OCI-LY1 (cell line): ENCODE measurements at regions not wholly inside any gene's neighbourhood (a gene's known extent, or its start where the extent isn't known, plus 50 kb on each side); places are given as distances from the start of the nearest gene placed in this dataset.
A peak's percentile ranks its signal among the peaks of the same experiment; 100 is the strongest.

ENCODE experiments used
- H2AFZ ChIP-seq: fragments of 200-600 bp; sonication (generic), shearing (Covaris generic); 2 replicates; pipeline ENCODE4 v1.6.0; 2014; ENCODE audit warnings: antibody characterized with exemption, mild to moderate bottlenecking, low read length
- H3F3A ChIP-seq: fragments of 200-600 bp; sonication (generic), shearing (Covaris generic); 2 replicates; pipeline ENCODE4 v1.6.0; 2014; ENCODE audit warnings: mild to moderate bottlenecking, antibody characterized with exemption, low read length, moderate library complexity; ENCODE audit not compliant: insufficient read depth
- H3K27ac ChIP-seq: fragments of 200-600 bp; sonication (generic); 2 replicates; pipeline ENCODE4 v1.5.1; 2014; ENCODE audit warnings: low read length, mixed run types, mild to moderate bottlenecking, low read depth; ENCODE audit not compliant: poor library complexity, severe bottlenecking
- H3K27me3 ChIP-seq: fragments of 200-600 bp; sonication (generic); 2 replicates; pipeline ENCODE4 v1.6.0; 2014; ENCODE audit warnings: antibody characterized with exemption, mild to moderate bottlenecking, low read length, moderate library complexity; ENCODE audit not compliant: insufficient read depth
- H3K36me3 ChIP-seq: fragments of 200-600 bp; sonication (generic); 2 replicates; pipeline ENCODE4 v1.6.1; 2014; ENCODE audit warnings: mild to moderate bottlenecking, antibody characterized with exemption, low read length, moderate library complexity, mixed read lengths; ENCODE audit not compliant: insufficient read depth
- H3K4me1 ChIP-seq: fragments of 200-600 bp; sonication (generic); 2 replicates; pipeline ENCODE4 v1.5.1; 2014; ENCODE audit warnings: mild to moderate bottlenecking, low read length, moderate library complexity; ENCODE audit not compliant: insufficient read depth, severe bottlenecking
- H3K4me2 ChIP-seq: fragments of 200-600 bp; sonication (generic), shearing (Covaris generic); 2 replicates; pipeline ENCODE4 v1.6.1; 2014; ENCODE audit warnings: low read length
- H3K4me3 ChIP-seq: fragments of 200-600 bp; sonication (generic); 2 replicates; pipeline ENCODE4 v1.5.1; 2014; ENCODE audit warnings: low read length, low read depth, mild to moderate bottlenecking, mixed read lengths; ENCODE audit not compliant: poor library complexity, severe bottlenecking
- H3K79me2 ChIP-seq: fragments of 200-600 bp; shearing (Covaris generic); 2 replicates; pipeline ENCODE4 v1.6.1; 2016; ENCODE audit warnings: mixed run types, low read length, mixed read lengths; ENCODE audit not compliant: insufficient read depth
- H3K9ac ChIP-seq: fragments of 200-600 bp; sonication (generic), shearing (Covaris generic); 2 replicates; pipeline ENCODE4 v1.6.1; 2014; ENCODE audit warnings: mild to moderate bottlenecking, low read length, mixed read lengths
- H3K9me2 ChIP-seq: fragments of 200-600 bp; sonication (generic), shearing (Covaris generic); 2 replicates; pipeline ENCODE4 v1.6.1; 2014; ENCODE audit warnings: low read depth, mild to moderate bottlenecking, low read length, mixed read lengths
- H3K9me3 ChIP-seq: fragments of 200-600 bp; shearing (Covaris generic); 2 replicates; pipeline ENCODE4 v1.6.1; 2014; ENCODE audit warnings: low read length, mixed read lengths
- H4K20me1 ChIP-seq: fragments of 200-600 bp; sonication (generic), shearing (Covaris generic); 2 replicates; pipeline ENCODE4 v1.6.0; 2016; ENCODE audit warnings: mild to moderate bottlenecking, low read length; ENCODE audit not compliant: insufficient read depth
- CTCF ChIP-seq: fragments of 200-600 bp; sonication (generic), shearing (Covaris generic); IDR thresholded peaks from 2 replicates; pipeline ENCODE4 v1.5.1; 2017; ENCODE audit warnings: mild to moderate bottlenecking, antibody characterized with exemption, low read length, moderate library complexity, mixed read lengths
- EZH2 ChIP-seq: fragments of 200-600 bp; sonication (generic), shearing (Covaris generic); IDR thresholded peaks from 2 replicates; pipeline ENCODE4 v1.8.0; 2017; ENCODE audit warnings: borderline replicate concordance, mixed run types, mild to moderate bottlenecking, antibody characterized with exemption, low read length, moderate library complexity, mixed read lengths

- Histone ChIP-seq H3K79me2 (no peaks in the 10 kb centered on the region), H2AFZ (no peak overlapping the region), H3K9me3 (no peaks in the 10 kb centered on the region), H3K27ac (no peak overlapping the region), H3K4me3 (no peak overlapping the region), H3K27me3 (no peaks in the 10 kb centered on the region), H3F3A (no peaks in the 10 kb centered on the region), H3K9me2 (no peaks in the 10 kb centered on the region), H3K36me3 (no peaks in the 10 kb centered on the region), H3K4me2 (no peak overlapping the region), H3K9ac (no peak overlapping the region), H4K20me1 (no peaks in the 10 kb centered on the region), H3K4me1 (peaks cover 3% of the 10 kb centered on the region)
- no peak for TF ChIP-seq EZH2
- no peak for TF ChIP-seq CTCF
Observed at GRCh38 chr2:143877056-143877455, 642.9 kb downstream of the ZEB2 start.

DNA sequence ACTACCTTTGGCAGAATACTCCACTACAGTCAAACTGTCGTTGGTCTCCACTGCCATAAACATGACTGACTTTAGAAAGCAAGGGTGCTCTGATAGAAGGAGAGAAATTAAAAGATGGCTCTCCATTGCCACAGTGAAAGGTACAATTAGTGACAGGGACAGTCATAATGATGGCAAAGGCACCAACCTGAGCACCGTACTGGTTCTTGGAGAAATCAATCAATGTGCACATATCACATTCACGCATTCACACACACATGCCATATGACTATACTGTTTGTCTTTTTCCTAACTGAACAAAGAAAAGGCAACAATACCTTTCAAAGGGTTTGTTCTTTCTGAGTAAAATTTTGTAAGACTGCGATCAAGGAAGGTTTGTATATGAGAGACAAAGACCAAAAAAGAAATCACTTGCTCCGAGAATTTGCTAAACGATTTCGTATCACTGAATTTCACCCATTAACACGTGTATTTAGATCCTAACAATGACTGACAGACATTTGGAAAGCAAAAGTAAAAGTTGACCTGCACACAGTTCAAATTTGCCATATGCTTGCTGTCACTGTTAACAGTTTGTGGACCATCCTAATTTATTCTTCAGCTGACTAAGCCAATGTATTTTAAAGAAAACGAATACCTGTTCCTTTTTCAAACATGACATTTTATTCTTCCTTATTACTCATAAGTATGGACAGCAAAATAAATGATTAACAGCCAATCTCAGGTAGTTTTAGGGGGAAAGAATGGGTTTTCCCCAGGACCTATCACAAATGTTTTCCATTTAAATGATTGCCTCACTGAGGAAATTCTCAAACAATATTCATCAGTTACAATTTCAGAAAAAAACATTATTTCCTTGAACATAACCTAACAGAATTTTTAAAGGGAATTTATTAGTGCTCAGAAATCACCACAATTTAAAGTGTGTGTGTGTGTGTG, 644.4 kb downstream of the ZEB2 start:
- no peaks in the 10 kb centered on the region for H3F3A ChIP-seq
- H3K36me3 ChIP-seq: no peaks in the 10 kb centered on the region
- no peak overlapping the region for H3K9ac ChIP-seq
- no peak overlapping the region for H3K4me2 ChIP-seq
- peaks cover 3% of the 10 kb centered on the region for H3K4me1 ChIP-seq
- no peak overlapping the region for H3K4me3 ChIP-seq
- H3K9me3 ChIP-seq: peaks cover 4% of the 10 kb centered on the region
- no peak overlapping the region for H3K27ac ChIP-seq
- no peaks in the 10 kb centered on the region for H3K79me2 ChIP-seq
- H3K27me3 ChIP-seq: no peaks in the 10 kb centered on the region
- H4K20me1 ChIP-seq: no peaks in the 10 kb centered on the region
- peak overlapping the region; percentile 68; the same call in 1 of the 2 replicates for H2AFZ ChIP-seq
- TF ChIP-seq CTCF: no peak
- TF ChIP-seq EZH2: no peak
- H3K9me2 ChIP-seq: no peaks in the 10 kb centered on the region

GRCh38 chr2:143873886-143874285, 646.0 kb downstream of the ZEB2 start:
- H3K9ac ChIP-seq: no peak overlapping the region
- peaks cover 6% of the 10 kb centered on the region for H3K9me3 ChIP-seq
- H3K4me1 ChIP-seq: peaks cover 3% of the 10 kb centered on the region
- H3K79me2 ChIP-seq: no peaks in the 10 kb centered on the region
- TF ChIP-seq CTCF: no peak
- no peak for TF ChIP-seq EZH2
- no peak overlapping the region for H3K4me3 ChIP-seq
- no peaks in the 10 kb centered on the region for H4K20me1 ChIP-seq
- H3K27ac ChIP-seq: no peak overlapping the region
- no peaks in the 10 kb centered on the region for H3K36me3 ChIP-seq
- no peak overlapping the region for H2AFZ ChIP-seq
- H3K9me2 ChIP-seq: no peaks in the 10 kb centered on the region
- H3K27me3 ChIP-seq: no peaks in the 10 kb centered on the region
- no peak overlapping the region for H3K4me2 ChIP-seq
- no peaks in the 10 kb centered on the region for H3F3A ChIP-seq
